Astrocyte (in vitro differentiated cells and primary cell): ENCODE measurements at regions not wholly inside any gene's neighbourhood (a gene's known extent, or its start where the extent isn't known, plus 50 kb on each side); places are given as distances from the start of the nearest gene placed in this dataset.

Experiments used
- CTCF ChIP-seq: IDR thresholded peaks from 2 replicates; pipeline ENCODE4 v1.5.1; 2011; ENCODE audit warnings: low read depth, mild to moderate bottlenecking, inconsistent platforms, low read length, moderate library complexity; ENCODE audit not compliant: insufficient read depth
- EZH2 ChIP-seq: IDR thresholded peaks from 2 replicates; pipeline ENCODE4 v1.6.1; 2012; ENCODE audit warnings: mild to moderate bottlenecking, low read length, inconsistent platforms; ENCODE audit not compliant: insufficient read depth

GRCh38 chr6:22643780-22644179 lies 74.4 kb downstream of the HDGFL1 start:
- TF ChIP-seq CTCF (no peak), EZH2 (no peak)
